ENCODE measurements at regions not wholly inside any gene's neighbourhood (a gene's known extent, or its start where the extent isn't known, plus 50 kb on each side); places are given as distances from the start of the nearest gene placed in this dataset.

DNA sequence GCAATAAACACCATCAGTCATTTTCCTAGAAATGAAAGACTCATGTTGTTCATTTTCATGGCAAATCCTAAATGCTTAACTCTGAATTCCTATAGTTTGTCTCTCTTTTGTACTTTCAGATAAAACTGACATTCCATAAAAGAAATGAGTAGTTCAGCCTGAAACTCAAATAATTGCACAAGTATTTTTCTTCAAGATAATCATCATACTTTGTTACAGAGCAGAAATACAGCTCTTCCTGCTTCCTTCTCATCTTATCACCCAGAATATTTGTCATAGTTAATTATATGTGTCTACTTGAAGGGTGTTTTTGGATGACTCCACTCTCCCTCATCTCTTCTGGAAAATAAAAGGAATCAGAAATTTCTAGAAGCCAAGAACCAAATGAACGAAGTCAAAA, 141.1 kb downstream of the HNMT start:
- intact Hi-C loops (cut with DNase I), result no loop called here
- no peak for DNase-seq
- H3K9me3 ChIP-seq, result no peaks in the 10 kb centered on the region
- H3K4me1 ChIP-seq, result no peaks in the 10 kb centered on the region
- H3K36me3 ChIP-seq, result no peaks in the 10 kb centered on the region
- no peaks in the 10 kb centered on the region for H3K27me3 ChIP-seq
- TF ChIP-seq POLR2AphosphoS5 (IDR thresholded peaks at IDR 0.05) (no peak), POLR2A (IDR thresholded peaks at IDR 0.05) (no peak), EP300 (IDR thresholded peaks at IDR 0.05) (no peak)
- TF ChIP-seq, protein P1, sequence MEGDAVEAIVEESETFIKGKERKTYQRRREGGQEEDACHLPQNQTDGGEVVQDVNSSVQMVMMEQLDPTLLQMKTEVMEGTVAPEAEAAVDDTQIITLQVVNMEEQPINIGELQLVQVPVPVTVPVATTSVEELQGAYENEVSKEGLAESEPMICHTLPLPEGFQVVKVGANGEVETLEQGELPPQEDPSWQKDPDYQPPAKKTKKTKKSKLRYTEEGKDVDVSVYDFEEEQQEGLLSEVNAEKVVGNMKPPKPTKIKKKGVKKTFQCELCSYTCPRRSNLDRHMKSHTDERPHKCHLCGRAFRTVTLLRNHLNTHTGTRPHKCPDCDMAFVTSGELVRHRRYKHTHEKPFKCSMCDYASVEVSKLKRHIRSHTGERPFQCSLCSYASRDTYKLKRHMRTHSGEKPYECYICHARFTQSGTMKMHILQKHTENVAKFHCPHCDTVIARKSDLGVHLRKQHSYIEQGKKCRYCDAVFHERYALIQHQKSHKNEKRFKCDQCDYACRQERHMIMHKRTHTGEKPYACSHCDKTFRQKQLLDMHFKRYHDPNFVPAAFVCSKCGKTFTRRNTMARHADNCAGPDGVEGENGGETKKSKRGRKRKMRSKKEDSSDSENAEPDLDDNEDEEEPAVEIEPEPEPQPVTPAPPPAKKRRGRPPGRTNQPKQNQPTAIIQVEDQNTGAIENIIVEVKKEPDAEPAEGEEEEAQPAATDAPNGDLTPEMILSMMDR (IDR thresholded peaks at IDR 0.05), result no peak
- H3K27ac ChIP-seq, result no peak overlapping the region
- WGBS, 2 donors, result 85 to 89% methylated on average over 1 of the region's 1 CpG
- H3K4me3 ChIP-seq, result no peak overlapping the region

DNA sequence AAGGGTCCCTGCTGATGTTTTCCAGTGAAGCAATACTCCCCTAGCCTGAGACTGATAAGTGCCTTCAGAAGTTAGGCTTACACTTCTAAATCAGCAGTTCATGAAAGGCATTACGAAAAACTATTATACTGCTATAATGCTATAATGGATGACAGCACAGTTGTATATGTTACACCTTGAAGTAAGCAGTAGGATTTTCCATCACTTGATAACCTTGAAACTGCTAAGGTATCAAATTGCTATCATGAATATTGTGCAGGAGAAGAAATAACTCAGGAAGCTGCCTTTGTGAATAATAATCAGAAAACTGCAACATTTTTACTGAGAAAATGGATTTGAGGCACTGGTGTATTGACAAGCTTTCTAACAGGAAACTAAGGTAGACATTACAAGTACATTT, 142.3 kb downstream of the HNMT start:
- 48 to 93% methylated on average over 1 of the region's 1 CpG for WGBS, 2 donors
- Histone ChIP-seq H3K4me3 (no peak overlapping the region), H3K27me3 (no peaks in the 10 kb centered on the region), H3K9me3 (no peaks in the 10 kb centered on the region), H3K27ac (no peak overlapping the region), H3K36me3 (no peaks in the 10 kb centered on the region), H3K4me1 (no peaks in the 10 kb centered on the region)
- no peak for DNase-seq
- intact Hi-C loops (cut with DNase I), result no loop called here
- TF ChIP-seq, protein P1 (IDR thresholded peaks at IDR 0.05), result no peak
- TF ChIP-seq EP300 (IDR thresholded peaks at IDR 0.05), result no peak

DNA sequence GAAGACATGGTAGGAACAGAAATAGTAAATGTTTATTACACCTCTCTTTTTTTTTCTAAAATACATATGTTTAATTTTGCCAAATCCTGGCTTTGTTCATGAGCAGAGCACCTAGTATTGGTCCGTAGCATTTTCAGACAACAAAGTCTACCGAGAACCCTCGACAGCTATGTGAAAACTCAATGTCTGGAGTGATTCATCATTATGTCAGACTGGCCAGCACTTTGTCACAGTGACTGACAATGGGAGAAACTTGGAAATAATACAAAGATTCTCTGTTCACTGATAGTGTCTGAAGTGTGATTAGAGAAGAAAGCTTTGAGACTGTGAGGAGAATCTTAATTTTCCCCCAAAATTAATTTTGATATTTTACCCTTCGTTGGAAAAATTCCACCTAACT, 143.0 kb downstream of the HNMT start:
- intact Hi-C loops (cut with DNase I), result no loop called here
- no peak for DNase-seq
- WGBS, 2 donors, result 84 to 87% methylated on average over 4 of the region's 4 CpGs
- no peaks in the 10 kb centered on the region for H3K9me3 ChIP-seq
- H3K4me1 ChIP-seq, result no peaks in the 10 kb centered on the region
- no peak for TF ChIP-seq POLR2AphosphoS5 (IDR thresholded peaks at IDR 0.05)
- no peak for TF ChIP-seq POLR2A (IDR thresholded peaks at IDR 0.05)
- TF ChIP-seq, protein P1 (IDR thresholded peaks at IDR 0.05), result no peak
- TF ChIP-seq EP300 (IDR thresholded peaks at IDR 0.05), result no peak
- no peaks in the 10 kb centered on the region for H3K27me3 ChIP-seq
- no peak overlapping the region for H3K27ac ChIP-seq
- no peak overlapping the region for H3K4me3 ChIP-seq
- H3K36me3 ChIP-seq, result no peaks in the 10 kb centered on the region

DNA sequence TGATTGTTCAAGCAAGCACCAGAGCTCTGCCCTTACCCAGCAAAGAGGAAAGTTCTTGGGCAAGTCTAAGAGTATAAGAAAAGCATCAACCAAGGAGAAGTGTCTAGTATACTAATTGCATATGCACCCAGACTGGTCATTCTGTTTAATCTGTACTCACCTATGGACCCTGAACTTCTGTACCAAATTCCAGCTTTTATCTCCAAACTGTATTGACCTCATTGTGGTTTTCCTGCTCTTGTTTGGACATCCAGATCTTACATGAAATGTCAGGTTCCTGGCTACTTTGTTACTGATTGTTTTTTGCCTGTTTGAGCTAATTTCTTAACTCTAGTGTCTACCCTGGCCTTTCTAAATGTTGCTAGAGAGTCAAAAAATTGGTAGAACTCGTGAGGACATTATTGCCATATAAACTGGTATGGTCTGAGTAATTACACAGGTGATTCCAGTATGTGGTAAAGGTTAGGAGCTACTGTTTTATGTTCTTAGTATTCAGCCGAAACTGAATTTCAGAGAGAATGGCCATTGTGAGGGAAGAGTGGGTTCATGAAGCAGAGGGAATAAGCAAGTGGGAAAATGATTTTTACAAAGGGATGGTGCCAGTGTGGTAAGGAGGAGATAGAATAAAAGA, 146.3 kb downstream of the HNMT start:
- H3K27ac ChIP-seq, result no peak overlapping the region
- intact Hi-C loops (cut with DNase I), result no loop called here
- no peak for DNase-seq
- H3K27me3 ChIP-seq, result no peaks in the 10 kb centered on the region
- no peaks in the 10 kb centered on the region for H3K4me1 ChIP-seq
- WGBS, 2 donors, result 77 to 78% methylated on average over 2 of the region's 2 CpGs
- TF ChIP-seq EP300 (IDR thresholded peaks at IDR 0.05) (no peak), POLR2A (IDR thresholded peaks at IDR 0.05) (no peak), POLR2AphosphoS5 (IDR thresholded peaks at IDR 0.05) (no peak)
- TF ChIP-seq, protein P1 (IDR thresholded peaks at IDR 0.05), result no peak
- H3K9me3 ChIP-seq, result peaks cover 0 to 2% (median 0%) of the 10 kb centered on the region in 4 donors
- H3K36me3 ChIP-seq, result no peaks in the 10 kb centered on the region
- no peak overlapping the region for H3K4me3 ChIP-seq

DNA sequence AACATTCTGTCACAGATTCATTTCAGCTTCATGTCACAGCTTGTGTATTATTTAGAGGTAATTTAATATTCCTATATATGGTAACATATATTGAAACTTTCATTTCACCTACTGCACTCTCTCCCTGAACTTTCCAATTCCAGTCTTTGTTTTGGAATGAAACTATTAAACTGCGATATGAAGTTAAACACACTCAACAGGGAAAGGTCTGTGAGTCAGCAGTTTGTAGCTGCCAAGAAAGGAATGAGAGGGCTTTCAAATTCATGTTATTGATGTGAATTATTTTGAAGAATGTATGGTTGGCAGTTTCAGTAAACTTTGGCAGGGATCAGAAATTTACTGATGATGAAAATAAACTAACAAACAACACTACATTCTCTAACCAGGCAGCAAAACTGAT, 148.3 kb downstream of the HNMT start:
- intact Hi-C loops (cut with DNase I), result no loop called here
- Histone ChIP-seq H3K4me1 (no peaks in the 10 kb centered on the region), H3K27ac (no peak overlapping the region)

More for the DNA sequence above, 148.3 kb downstream of the HNMT start:
- 83 to 94% methylated on average over 1 of the region's 1 CpG for WGBS, 2 donors
- TF ChIP-seq POLR2A (IDR thresholded peaks at IDR 0.05), result no peak
- no peak for TF ChIP-seq POLR2AphosphoS5 (IDR thresholded peaks at IDR 0.05)
- TF ChIP-seq, protein P1 (IDR thresholded peaks at IDR 0.05), result no peak
- TF ChIP-seq EP300 (IDR thresholded peaks at IDR 0.05), result no peak
- H3K36me3 ChIP-seq, result no peaks in the 10 kb centered on the region
- DNase-seq, result no peak
- no peak overlapping the region for H3K4me3 ChIP-seq
- H3K27me3 ChIP-seq, result no peaks in the 10 kb centered on the region
- H3K9me3 ChIP-seq, result peaks cover 0 to 2% (median 0%) of the 10 kb centered on the region in 4 donors
